Brain microvascular endothelial cell (primary cell): ENCODE measurements at regions not wholly inside any gene's neighbourhood (a gene's known extent, or its start where the extent isn't known, plus 50 kb on each side); places are given as distances from the start of the nearest gene placed in this dataset.

ENCODE experiments used
- DNase-seq: peaks from one replicate; pipeline ENCODE4 v3.0.0-alpha.2; 2020
- H3K27ac ChIP-seq: fragments of 250-450 bp; sonication (Bioruptor Pico); 2 replicates; pipeline ENCODE4 v1.5.1; 2020; ENCODE audit warnings: mild to moderate bottlenecking, moderate library complexity
- H3K27me3 ChIP-seq: fragments of 250-450 bp; sonication (Bioruptor Pico); replicated peaks from 2 replicates; pipeline ENCODE4 v1.5.1; 2020; ENCODE audit warnings: mild to moderate bottlenecking
- H3K36me3 ChIP-seq: fragments of 250-450 bp; sonication (Bioruptor Pico); replicated peaks from 2 replicates; pipeline ENCODE4 v1.5.1; 2020; ENCODE audit warnings: mild to moderate bottlenecking
- H3K4me3 ChIP-seq: 2 replicates; pipeline ENCODE4 v1.5.1; 2011; ENCODE audit warnings: low read depth, mild to moderate bottlenecking, control low read depth, low read length, moderate library complexity
- CTCF ChIP-seq: IDR thresholded peaks from 2 replicates; pipeline ENCODE4 v1.5.1; 2011; ENCODE audit warnings: low read depth, mild to moderate bottlenecking, moderate library complexity, low read length, control low read depth, inconsistent platforms; ENCODE audit errors: missing control alignments
- in situ Hi-C: cut with HindIII; loops from 2 replicates; pipeline ENCODE4 v1.10.0; 2017; ENCODE audit warnings: low sequenced_read_pairs, low pct_ligation_motif_present

- no peak overlapping the region for H3K27ac ChIP-seq
- no peak for DNase-seq
- H3K4me3 ChIP-seq = no peak overlapping the region
- H3K27me3 ChIP-seq = no peaks in the 10 kb centered on the region
- no peak for TF ChIP-seq CTCF
- no peaks in the 10 kb centered on the region for H3K36me3 ChIP-seq
- in situ Hi-C loops = no loop called here
Measured at GRCh38 chr2:126803434-126803775, 95.3 kb upstream of the TEX51 start.

GRCh38 chr2:126804347-126804746 is 94.3 kb upstream of the TEX51 start:
- H3K27me3 ChIP-seq = no peaks in the 10 kb centered on the region
- no peaks in the 10 kb centered on the region for H3K36me3 ChIP-seq
- no peak for TF ChIP-seq CTCF
- H3K27ac ChIP-seq = no peak overlapping the region
- in situ Hi-C loops = no loop called here
- H3K4me3 ChIP-seq = no peak overlapping the region
- no peak for DNase-seq

GRCh38 chr2:126808929-126809328 is 89.8 kb upstream of the TEX51 start:
- no peak overlapping the region for H3K27ac ChIP-seq
- H3K36me3 ChIP-seq = no peaks in the 10 kb centered on the region
- no peaks in the 10 kb centered on the region for H3K27me3 ChIP-seq
- TF ChIP-seq CTCF = no peak
- in situ Hi-C loops = no loop called here
- DNase-seq = no peak
- H3K4me3 ChIP-seq = no peak overlapping the region

- Histone ChIP-seq H3K27me3 (no peaks in the 10 kb centered on the region), H3K27ac (no peak overlapping the region), H3K36me3 (no peaks in the 10 kb centered on the region), H3K4me3 (no peak overlapping the region)
- in situ Hi-C loops = no loop called here
- TF ChIP-seq CTCF = no peak
- DNase-seq = no peak
Measured at GRCh38 chr2:126809340-126809739, 89.3 kb upstream of the TEX51 start.

GRCh38 chr2:126810001-126810400 is 88.7 kb upstream of the TEX51 start:
- in situ Hi-C loops = no loop called here
- no peak overlapping the region for H3K27ac ChIP-seq
- H3K4me3 ChIP-seq = no peak overlapping the region
- no peak for TF ChIP-seq CTCF
- no peak for DNase-seq
- no peaks in the 10 kb centered on the region for H3K27me3 ChIP-seq
- H3K36me3 ChIP-seq = no peaks in the 10 kb centered on the region

GRCh38 chr2:126811101-126811500 is 87.6 kb upstream of the TEX51 start:
- TF ChIP-seq CTCF = no peak
- H3K4me3 ChIP-seq = no peak overlapping the region
- no peak overlapping the region for H3K27ac ChIP-seq
- in situ Hi-C loops = no loop called here
- no peaks in the 10 kb centered on the region for H3K36me3 ChIP-seq
- DNase-seq = no peak
- no peaks in the 10 kb centered on the region for H3K27me3 ChIP-seq
